GF-D8 (cell line): ENCODE measurements at regions not wholly inside any gene's neighbourhood (a gene's known extent, or its start where the extent isn't known, plus 50 kb on each side); places are given as distances from the start of the nearest gene placed in this dataset.

ENCODE experiments used
- DNase-seq: peaks from one replicate; lab custom pipeline; 2025; lab: John Stamatoyannopoulos, UW

DNA sequence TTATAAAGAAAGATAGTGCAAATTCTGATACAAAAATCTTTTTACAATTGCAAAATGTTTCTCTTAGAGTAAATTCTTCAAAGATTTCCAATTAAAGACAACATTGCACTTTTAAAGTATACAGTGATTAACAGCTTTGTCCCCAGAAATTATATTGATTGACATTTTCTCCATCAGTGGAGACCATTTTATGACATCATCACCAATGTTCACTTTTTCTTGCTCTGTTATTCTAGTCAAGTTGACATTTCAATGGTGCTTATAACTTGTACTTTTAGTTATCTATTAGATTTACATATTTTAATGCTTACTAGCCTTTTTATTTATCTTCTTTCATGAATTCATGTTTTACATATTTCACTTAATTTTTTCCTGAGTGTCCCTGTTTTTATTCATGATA, 524.8 kb downstream of the HAO1 start:
- DNase-seq, result no peak

DNA sequence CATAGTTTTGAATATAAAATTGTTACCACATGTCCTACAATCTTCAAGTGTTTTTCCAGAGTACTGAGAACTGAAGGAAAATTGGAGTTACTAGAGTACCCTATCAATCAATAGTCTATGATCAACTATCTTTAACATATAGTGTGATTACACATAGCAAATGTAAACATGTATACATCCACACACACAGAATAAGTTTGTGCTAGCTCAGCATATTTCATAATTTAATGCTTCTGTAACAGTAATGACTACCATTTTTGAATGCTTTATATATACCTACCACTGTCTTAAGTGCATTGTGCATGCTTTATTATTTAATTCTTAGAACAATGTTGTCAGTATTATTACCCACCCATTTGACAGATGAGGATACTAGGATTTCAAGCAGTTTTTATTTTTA, 523.9 kb downstream of the HAO1 start:
- DNase-seq, result no peak

DNA sequence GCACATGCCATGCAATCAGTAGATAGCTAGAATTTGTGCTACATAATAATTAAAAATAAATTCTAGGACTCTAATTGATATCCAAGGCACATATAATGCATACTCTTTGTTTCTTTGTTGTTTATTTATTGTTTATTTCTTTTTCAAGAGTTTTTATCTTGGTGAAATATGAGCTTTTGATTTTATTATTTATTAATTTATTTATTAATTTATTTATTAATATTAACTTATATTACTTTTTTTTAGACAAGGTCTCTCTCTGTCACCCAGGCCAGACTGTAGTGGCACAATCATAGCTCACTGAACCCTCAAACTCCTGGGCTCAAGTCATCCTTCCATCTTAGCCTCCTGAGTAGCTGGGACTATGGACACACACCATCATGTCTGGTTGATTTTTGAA, 519.9 kb downstream of the HAO1 start:
- DNase-seq, result no peak

DNA sequence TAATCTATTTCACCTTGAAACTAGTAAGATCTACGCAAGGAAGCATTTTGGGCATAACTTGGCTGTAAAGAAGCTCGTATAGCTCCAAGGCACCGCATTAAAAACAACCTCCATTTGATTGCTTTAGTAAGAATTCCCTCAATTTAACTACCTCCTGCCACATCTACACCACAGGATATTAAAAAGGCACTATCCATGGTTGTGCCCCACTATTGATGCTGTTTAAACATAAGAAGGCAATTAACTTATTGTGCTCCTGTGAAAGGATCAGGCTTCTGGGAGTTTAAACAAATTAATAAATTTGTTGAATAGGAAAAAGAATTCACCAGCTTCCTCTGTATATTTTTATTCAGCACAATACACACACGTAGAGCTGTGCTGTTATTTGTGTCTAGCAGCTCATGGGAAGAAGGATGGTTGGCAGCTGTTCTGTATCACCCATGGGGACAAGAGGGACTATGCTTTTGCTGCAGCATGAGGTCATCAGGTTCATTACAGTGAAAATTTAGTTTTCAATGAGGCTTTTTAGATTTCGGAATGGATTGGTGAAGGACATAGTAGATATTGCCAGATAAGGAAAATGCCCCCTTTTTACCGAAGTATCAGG, 513.3 kb downstream of the HAO1 start:
- no peak for DNase-seq

DNA sequence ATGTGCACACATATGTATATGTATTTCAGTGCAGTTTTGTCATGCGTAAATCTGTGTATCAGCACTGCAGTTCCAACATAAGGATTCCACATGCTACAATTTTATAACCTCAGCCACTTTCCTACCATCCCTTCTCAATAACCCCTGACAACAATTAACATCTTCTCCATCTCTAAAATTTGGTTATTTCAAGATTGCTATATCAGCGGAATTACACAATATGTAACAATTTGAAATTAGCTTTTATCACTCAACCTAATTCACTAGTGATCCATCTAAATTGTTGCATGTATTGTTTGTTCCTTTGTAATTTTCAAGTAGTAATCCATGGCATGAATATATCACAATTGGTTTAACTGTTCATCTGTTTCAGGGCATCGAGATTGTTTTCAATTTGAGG, 511.3 kb downstream of the HAO1 start:
- DNase-seq, result no peak

DNA sequence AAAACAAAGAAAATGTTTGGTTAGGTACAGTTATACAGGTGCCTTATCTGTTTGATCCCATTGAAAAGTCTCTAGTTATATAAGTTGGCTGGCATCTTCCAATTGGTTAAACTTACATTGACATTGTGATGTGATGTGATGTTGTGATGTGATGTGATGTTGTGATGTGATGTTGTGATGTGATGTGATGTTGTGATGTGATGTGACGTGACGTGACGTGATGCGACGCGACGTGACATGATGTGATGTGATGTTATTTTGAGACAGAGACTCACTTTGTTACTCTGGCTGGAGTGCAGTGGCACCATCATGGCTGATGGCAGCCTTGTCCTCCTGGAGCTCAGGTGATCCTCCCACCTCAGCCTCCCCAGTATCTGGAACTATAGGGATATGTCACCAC, 507.6 kb downstream of the HAO1 start:
- no peak for DNase-seq

DNA sequence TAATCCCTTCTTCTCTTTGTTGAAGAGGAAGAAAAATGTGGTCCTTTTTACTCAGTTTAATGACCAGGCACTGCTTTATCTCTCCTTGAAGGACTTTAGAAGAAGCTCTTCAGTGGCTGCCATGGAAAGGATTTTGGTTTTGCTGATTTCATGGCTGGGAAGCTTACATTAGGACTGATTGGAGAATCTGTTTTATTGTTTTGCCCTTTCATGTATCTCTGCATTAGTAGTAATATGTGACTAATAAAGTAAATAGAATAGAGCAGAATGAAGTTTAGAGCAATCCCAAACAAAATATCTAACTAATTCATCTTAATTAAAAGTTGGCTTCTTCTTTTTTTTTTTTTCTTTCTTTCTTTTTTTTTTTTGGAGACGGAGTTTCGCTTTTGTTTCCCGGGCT, 502.9 kb downstream of the HAO1 start:
- no peak for DNase-seq

DNA sequence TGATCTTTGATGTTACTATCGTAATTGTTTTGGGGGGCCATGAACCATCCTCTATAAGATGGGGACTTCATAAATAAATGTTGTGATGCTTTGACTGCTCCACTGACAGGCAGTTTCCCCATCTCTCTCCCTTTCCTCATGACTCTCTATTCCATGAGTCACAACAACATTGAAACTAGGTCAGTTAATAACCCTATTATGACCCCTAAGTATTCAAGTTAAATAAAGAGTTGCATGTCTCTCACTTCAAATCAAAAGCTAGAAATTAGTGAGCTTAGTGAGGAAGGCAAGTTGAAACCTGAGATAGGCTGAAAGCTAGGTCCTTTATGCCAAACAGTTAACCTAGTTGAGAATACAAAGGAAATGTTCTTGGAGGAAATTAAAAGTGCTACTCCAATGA, 491.0 kb downstream of the HAO1 start:
- no peak for DNase-seq

DNA sequence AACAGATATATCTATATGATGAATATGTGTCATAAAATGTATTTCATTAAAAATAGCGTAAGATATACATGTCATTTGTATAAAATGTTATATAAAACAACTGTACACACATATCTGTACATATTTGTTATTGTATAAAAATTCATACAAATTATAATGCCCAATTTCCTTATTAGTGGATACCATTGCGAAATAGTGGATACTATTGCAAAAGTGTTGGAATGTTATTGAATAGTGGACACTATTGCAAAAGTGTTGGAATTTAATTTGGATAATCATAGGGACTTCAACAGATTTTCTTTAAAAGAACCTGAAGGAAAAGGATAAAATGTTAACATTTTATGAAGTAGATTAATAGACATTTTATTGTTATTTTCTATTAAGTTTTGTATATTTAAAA, 487.4 kb downstream of the HAO1 start:
- no peak for DNase-seq

DNA sequence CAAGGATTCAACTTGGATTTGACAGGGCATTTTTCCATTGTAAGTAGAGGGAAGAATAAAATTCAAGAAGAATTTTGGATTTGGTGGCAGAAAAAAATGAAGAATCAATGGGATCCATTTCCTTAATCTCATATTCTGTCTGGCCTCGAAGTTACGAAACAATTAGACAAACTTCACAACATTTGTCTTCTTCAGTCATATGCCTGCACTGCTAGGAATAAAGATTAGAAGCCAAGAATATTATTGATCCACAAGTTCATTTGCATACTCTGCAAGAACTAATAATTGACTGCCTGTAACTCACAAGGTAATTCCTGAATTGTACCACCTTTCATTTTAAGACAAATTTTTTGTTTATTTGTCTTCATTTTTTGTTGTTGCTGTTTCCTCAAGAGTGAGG, 486.2 kb downstream of the HAO1 start:
- no peak for DNase-seq

DNA sequence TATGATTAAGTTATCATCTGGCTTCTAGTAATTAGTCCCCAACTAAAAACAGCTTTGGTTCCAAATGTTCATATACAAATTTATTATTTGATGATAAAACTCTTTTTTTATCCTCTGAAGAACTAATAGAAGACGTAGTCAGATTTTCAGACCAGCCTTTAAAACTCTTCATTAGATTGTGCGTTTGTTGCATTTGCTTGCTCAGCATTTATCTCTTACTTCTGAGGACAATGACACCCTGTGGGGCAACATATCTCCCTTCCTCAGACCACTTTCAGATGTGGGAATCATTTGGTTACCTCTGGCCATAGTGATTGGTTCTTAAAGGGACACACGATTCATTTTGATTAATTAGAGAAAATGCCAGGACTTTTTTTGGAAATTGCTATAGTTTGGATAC, 481.8 kb downstream of the HAO1 start:
- DNase-seq, result no peak

DNA sequence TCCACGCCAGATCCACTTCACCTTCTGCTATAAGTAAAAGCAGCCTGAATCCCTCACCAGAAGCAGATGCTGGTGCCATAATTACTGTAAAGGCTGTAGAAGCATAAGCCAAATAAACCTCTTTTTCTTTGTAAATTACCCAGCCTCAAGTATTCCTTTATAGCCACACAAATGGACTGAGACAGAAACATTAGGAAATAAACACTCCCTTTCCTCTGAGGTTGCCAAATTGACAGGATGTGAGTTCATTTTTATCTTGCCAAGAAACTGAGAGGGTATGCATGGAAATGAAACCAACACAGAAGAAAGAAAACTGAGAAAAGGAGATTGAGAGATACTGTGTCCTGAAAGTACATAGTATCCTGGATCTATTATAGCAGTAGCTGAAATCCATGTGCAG, 481.2 kb downstream of the HAO1 start:
- DNase-seq, result no peak

DNA sequence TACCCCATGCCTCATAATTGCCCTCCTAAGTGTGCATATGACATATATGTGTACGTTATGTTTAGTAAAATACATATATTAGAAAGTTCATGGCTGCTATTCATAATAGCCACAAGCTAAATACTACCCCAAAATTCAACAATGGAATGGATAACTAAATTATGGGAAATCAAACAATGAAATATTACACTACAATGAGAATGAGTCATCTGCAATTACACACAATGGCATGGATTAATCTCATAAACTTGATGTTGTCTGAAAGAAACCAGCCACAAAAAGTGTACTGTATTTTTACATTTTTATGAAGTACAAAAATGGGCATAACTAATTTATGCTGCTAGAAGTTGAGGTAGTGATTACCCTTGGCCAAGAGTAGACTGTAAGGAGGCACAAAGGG, 477.0 kb downstream of the HAO1 start:
- DNase-seq, result no peak

DNA sequence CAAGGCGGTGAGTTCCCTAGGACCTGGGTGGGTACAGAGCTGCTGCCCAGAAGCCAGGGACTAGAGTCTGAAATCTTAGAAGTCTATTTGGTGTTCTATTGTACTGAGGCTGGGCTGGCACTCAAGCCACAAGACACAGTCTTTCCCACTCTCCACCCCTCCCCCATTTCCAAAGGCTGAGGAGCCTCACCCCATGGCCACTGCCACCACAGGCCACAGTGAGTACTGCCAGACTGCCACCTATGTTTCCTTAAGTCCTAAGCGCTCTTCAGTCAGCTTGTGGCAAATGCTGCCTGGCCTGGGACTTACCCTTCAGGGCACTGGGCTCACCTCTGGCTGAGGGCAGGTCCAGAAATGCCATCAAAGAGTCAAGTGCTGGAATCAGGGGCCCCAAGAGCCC, 469.3 kb downstream of the HAO1 start:
- no peak for DNase-seq

DNA sequence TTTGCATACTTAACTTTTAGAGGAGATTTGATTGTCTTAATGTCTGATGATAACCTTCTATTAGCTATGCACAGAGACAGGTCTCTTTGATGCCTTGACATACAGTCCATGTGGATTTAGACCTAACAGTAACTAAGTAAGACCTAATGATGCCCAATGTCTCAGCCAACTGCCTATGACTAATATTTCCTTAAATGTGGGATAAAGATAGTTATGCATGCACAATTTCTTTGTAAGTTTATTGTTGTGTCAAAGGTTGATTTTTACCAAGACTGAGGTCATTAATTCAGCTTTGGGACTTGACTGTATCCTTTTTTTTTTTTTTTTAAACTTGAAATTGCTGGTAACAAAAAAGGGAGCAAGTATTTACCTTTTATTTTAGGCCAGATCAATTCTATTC, 450.0 kb downstream of the HAO1 start:
- no peak for DNase-seq

DNA sequence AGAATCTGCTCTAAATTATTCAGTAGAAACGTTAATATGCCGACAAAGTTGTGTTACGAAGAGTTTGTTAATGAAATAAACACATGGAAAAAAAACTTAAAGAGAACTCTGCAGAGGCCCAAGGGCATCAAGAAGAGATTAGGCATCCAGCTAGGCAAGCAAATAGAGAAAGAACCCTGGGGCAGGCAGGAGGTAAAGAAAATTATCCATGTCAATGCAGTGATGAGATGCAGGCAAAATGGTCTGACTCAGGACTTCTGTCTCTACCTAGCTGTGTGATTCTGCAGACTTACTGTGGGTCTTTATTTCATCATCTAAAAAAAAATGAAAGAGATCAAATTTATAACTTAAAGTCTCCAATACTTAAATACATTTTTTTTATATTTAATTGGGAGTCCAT, 448.0 kb downstream of the HAO1 start:
- DNase-seq, result no peak

DNA sequence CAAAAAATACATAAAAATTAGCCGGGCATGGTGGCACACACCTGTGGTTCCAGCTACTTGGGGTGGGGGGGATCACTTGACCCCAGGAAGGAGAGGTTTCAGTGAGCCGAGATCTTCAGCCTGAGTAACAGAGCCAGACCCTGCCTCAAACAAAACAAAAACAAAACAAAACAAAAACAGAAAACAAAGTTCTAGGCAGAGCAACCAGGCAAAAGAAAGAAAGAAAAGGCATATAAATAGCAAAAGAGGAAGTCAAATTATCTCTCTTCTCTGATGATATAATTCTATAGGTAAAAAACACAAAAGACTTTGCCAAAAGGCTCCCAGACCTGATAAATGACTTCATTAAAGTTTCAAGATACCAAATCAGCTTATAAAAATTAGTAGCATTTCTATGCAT, 446.9 kb downstream of the HAO1 start:
- no peak for DNase-seq

DNA sequence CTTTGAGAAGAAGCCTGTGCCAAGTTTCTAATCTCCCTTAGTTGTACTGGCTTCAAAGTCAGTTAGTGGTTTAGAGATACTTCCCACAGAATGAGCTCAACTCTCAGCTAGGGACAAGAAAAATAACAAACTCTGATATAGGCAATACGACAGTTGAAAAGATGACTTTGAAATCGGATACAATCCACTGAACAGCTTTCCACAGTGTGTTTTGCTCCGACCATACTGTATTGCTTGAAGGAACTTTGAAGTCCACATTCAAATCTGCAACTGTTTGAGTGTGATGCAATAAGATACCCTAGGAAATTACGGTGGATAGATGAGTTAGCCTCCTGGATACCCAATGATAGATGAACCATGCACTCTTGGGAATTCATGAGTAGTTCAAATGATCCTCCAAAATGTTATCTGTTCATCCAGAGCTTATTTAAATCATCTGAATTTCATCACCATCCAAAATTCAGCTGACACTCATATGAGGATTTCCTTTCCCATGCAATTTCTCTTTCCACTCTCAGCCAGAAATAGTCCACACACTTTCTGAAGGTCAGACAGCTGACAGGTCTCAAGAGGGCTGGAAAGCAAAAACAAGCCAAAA, 443.8 kb downstream of the HAO1 start:
- no peak for DNase-seq

DNA sequence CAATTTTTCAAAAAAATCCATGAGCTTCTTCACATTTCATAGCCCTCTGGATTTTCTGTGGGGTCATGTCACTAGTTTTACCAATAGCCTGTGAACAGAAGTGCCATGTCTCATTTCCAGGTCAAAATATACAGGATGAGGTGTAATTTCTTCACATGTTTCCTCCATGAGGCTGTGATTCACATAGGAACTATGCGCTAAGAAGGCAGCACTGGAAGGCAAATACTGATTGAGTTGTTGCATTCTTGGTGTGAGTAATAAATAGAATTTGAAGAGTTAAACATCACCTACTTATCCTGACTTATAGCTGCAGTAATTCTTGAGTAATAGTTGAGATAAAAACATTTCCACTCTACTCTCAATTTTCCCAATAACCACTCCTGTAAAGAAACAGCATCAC, 442.3 kb downstream of the HAO1 start:
- DNase-seq, result no peak

DNA sequence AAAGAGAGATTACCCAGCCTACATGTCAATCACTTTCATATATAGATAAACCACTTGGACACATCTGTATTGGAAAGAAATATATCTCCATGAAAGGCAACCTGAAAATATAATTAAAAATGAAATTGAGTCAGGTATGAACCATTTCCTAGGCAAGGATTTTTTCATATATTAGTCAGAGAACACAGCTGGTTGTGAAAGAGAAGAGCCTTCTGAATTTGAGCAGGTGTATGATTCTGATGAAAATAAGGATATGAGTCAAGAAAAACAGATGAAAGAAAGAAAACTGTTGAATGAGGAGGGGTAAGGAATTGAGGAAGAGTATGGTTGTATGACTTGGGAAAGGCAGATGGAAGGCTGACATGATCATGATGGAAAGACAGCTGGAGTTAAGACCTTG, 441.1 kb downstream of the HAO1 start:
- no peak for DNase-seq

DNA sequence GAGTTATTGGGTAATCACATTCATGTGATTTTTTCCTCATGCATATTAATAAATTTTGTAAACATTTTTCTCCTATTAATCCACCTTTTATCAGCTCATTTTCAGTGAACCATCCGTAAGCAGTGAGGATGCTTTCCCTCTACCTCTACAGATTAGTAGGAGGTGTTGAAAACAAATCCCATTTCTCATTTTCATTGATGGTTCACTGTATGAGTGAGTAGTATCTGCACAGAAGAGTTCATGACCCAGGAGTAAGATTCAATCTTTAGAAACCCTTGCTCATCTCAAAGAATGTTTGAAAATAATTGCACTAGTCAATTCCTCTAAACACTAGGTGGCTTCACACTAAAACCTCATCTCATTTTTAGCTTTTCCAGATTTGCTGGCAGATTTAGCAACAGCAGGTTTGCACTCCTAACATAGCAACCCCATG, 440.0 kb downstream of the HAO1 start:
- DNase-seq, result no peak

DNA sequence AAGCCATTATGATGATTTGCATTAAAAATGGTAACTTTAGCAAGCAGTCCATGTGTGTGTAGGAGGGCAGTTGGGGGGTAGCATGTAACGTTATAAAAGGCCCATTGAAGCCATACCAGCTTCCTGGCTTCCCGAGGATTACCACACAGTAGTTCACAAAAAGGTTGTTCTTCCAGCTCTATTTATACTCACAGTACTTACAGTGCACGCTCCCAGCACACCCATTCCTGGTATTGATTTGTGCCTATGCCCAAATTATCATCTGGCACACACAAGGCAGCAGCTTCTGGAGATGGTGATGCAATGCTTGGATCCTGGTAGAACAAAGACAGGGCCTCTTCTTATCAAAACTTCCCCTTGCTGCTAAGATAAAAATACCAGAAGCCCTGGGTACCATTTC, 436.8 kb downstream of the HAO1 start:
- no peak for DNase-seq

DNA sequence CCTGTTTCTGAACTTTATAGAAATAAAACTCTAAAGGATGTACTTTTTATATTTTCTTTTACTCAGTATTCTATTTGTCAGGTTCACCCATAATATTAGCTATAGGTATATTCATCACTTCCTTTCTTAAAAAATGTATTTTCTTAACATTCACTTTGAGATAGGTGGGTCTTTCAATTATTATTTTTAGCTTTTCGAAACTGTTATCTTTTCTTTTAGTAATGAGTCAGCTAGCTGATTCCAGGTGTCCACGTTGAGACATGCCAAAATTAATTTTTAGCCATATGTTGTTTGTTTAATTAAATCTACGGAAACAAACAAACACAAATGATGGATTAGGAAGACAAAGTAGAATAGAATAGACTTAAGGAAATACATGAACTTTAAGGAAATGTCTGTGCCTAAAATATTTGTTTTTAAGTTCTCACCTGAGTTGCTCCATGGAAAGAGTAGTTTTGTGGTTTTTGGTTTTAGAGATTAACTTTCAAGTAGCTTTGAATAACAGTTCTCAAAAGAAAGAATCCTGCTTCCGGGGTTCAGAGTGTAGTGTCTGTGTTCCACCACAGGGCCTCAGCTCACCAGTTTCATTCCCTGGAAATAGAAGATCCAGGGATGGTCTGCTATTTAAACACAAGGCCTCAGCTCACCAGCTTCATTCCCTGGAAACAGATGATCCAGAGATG, 435.0 kb downstream of the HAO1 start:
- DNase-seq, result no peak

DNA sequence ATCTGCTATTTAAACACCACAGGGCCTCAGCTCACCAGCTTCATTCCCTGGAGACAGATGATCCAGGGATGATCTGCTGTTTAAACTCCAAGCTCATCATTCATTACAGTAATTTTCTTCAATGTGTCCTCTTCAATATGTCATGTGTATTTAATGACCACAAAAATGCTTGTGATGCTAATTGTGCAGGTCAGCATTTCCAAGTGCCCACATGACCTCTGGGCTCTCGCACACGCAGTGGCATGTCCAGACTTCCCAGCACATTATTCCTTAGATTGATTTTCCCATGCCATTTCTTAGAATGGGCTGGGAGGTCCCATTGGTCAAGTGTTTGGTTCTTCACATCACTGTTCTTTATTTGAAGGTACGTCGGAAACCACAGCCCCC, 434.4 kb downstream of the HAO1 start:
- DNase-seq, result no peak
